Vagina (tissue), 2 donors: ENCODE measurements at regions not wholly inside any gene's neighbourhood (a gene's known extent, or its start where the extent isn't known, plus 50 kb on each side); places are given as distances from the start of the nearest gene placed in this dataset. TPM values are rescaled to one million over a fixed set of nuclear protein-coding genes. Genes with fewer than 3 reads are reported as not detected.

Experiments
- DNase-seq, 2 donors: peaks; one replicate each; pipeline ENCODE4 v3.0.0-alpha.2; 2017; ENCODE audit errors: extremely low spot score in 2 of 2
- H3K27ac ChIP-seq: fragments of 200-600 bp; sonication (generic); one replicate; pipeline ENCODE4 v1.5.1; 2019
- H3K27me3 ChIP-seq: fragments of 200-600 bp; sonication (generic); one replicate; pipeline ENCODE4 v1.5.1; 2019
- H3K36me3 ChIP-seq, 2 donors: fragments of 200-600 bp; sonication (generic); one replicate each; pipeline ENCODE4 v1.5.1; 2017 to 2019
- H3K4me1 ChIP-seq: fragments of 200-600 bp; sonication (generic); one replicate; pipeline ENCODE4 v1.5.1; 2019
- H3K4me3 ChIP-seq, 2 donors: fragments of 200-600 bp; sonication (generic); 1 replicate in 1 of 2; 2 replicates in 1 of 2; pipeline ENCODE4 v1.5.1; 2016 to 2019
- H3K9me3 ChIP-seq: fragments of 200-600 bp; sonication (generic); one replicate; pipeline ENCODE4 v1.5.1; 2019
- CTCF ChIP-seq, 3 experiments: fragments of 450-650 bp in 2 of 3; fragments of 200-600 bp in 1 of 3; sonication (generic) in 1 of 3; IDR thresholded peaks; one replicate each; pipeline ENCODE4 v1.5.1; 2017 to 2019; ENCODE audit warnings: antibody characterized with exemption in 3 of 3, mild to moderate bottlenecking in 2 of 3, moderate library complexity in 2 of 3
- POLR2A ChIP-seq, 2 donors: fragments of 450-650 bp; IDR thresholded peaks; one replicate each; pipeline ENCODE4 v1.6.1; 2017; ENCODE audit warnings: antibody characterized with exemption in 2 of 2, mild to moderate bottlenecking in 2 of 2, moderate library complexity in 2 of 2
- POLR2AphosphoS5 ChIP-seq, 2 donors: sonication (generic); formaldehyde crosslinking; IDR thresholded peaks; one replicate each; pipeline ENCODE4 v1.9.0; 2017; ENCODE audit warnings: antibody characterized with exemption in 2 of 2, mild to moderate bottlenecking in 2 of 2, low read depth in 1 of 2; ENCODE audit not compliant: insufficient read depth in 1 of 2
- intact Hi-C: fragments of 100-400 bp; cut with DNase I; formaldehyde crosslinking; loops from one replicate; pipeline ENCODE4 v1.15.1; 2023
- small RNA-seq: library from RNA; depleted of rRNA; stranded (forward); fragments of <200 nt; gene quantifications from one replicate; pipeline ENCODE3, GENCODE V24; 2016

DNA sequence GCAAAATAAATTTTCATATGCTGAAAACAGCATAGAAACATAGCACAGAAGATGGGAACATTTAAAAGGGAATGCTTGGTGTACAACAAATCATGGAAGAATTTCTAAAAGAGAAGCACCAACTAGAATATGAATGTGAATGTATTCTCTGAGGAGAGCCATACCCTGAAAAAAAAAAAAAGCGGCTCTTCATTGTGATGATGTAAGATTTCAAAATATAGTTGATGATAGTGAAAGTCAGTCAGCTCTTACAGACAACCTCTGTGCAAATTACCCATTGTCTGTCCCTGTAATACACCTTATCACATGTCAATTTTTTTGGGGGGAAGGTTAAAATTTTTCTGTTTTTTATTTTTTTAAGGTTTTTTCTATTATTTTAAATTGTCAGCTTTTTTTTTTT is 58.6 kb upstream of the PTCHD4 start:
- Histone ChIP-seq H3K4me3 (no peak overlapping the region), H3K27me3 (no peaks in the 10 kb centered on the region), H3K9me3 (no peaks in the 10 kb centered on the region), H3K27ac (no peak overlapping the region), H3K4me1 (no peaks in the 10 kb centered on the region), H3K36me3 (no peaks in the 10 kb centered on the region)
- intact Hi-C loops, result no loop called here
- TF ChIP-seq POLR2AphosphoS5 (IDR thresholded peaks at IDR 0.05; ENCODE audit: insufficient read depth in 1 of 2, low read depth in 1 of 2) (no peak), CTCF (IDR thresholded peaks at IDR 0.05) (no peak), POLR2A (IDR thresholded peaks at IDR 0.05) (no peak)
- DNase-seq, result no peak

Small RNA genes lying in the stretch of these regions (small RNA-seq; reads per million reads assigned to genes)
- gene FO393413.1 (not detected), gene RNU7-65P (not detected)
